ENCODE measurements at regions not wholly inside any gene's neighbourhood (a gene's known extent, or its start where the extent isn't known, plus 50 kb on each side); places are given as distances from the start of the nearest gene placed in this dataset.

DNA sequence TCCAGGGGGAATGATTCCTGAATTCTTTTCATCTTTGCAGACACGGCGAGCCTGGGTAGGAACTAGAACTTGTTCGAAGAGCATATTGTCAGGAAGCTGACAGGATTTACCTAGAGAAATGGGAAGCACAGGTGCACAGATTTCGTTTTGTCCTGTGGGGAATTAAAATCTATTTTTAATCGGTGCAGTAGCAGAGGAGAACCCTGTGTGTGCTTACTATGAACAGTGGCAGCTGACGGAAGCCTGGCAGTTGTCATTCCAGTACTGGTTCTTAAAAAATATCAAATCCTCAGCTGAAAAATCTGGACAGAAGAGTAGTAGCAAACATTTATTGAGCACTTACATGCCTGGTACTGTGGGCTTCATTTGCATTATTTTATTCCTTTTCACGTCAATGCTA lies 609.0 kb downstream of the QKI start:
- H3K4me3 ChIP-seq, result no peak overlapping the region
- no peaks in the 10 kb centered on the region for H3K36me3 ChIP-seq (replicated peaks; ENCODE audit: insufficient read depth, low read depth)
- H3K9me2 ChIP-seq (replicated peaks; ENCODE audit: insufficient read depth), result no peaks in the 10 kb centered on the region
- WGBS (ENCODE audit: low lambda C conversion rate, missing lambda C conversion rate), result 77% methylated on average over 7 of the region's 7 CpGs
- H4K20me1 ChIP-seq (ENCODE audit: insufficient read depth, poor library complexity, severe bottlenecking), result no peaks in the 10 kb centered on the region
- H3K79me2 ChIP-seq, result no peaks in the 10 kb centered on the region
- H3K4me2 ChIP-seq, result no peak overlapping the region
- TF ChIP-seq, protein P1, sequence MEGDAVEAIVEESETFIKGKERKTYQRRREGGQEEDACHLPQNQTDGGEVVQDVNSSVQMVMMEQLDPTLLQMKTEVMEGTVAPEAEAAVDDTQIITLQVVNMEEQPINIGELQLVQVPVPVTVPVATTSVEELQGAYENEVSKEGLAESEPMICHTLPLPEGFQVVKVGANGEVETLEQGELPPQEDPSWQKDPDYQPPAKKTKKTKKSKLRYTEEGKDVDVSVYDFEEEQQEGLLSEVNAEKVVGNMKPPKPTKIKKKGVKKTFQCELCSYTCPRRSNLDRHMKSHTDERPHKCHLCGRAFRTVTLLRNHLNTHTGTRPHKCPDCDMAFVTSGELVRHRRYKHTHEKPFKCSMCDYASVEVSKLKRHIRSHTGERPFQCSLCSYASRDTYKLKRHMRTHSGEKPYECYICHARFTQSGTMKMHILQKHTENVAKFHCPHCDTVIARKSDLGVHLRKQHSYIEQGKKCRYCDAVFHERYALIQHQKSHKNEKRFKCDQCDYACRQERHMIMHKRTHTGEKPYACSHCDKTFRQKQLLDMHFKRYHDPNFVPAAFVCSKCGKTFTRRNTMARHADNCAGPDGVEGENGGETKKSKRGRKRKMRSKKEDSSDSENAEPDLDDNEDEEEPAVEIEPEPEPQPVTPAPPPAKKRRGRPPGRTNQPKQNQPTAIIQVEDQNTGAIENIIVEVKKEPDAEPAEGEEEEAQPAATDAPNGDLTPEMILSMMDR (IDR thresholded peaks at IDR 0.05; ENCODE audit: poor library complexity), result no peak
- H3K4me1 ChIP-seq (ENCODE audit: insufficient read depth), result no peaks in the 10 kb centered on the region
- no peaks in the 10 kb centered on the region for H3K27me3 ChIP-seq
- no peak overlapping the region for H2AFZ ChIP-seq
- DNase-seq (ENCODE audit: low spot score), result no peak
- no peaks in the 10 kb centered on the region for H3K9me3 ChIP-seq (ENCODE audit: low read depth)
- H3K27ac ChIP-seq, result no peak overlapping the region

DNA sequence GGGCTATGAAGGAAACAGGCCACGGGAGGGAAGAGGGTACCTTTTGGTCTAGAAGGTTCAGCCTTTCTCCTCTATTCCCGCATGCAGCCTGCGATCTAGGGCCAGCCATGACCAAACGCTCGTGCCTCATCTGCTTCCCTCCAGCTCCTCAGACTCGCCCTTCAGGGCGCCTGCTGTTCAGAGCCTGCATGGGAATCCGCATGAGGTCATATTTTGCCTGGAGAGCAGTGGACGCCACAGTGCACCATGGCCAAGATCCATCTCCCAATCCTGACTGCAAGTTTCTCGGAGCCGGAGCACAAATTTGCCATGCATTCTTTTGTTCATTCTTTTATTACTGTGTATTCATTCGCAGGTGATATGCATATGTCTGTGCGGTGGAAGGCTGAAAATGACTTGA lies 608.1 kb downstream of the QKI start:
- Histone ChIP-seq H3K9me3 (ENCODE audit: low read depth) (no peaks in the 10 kb centered on the region), H2AFZ (no peak overlapping the region), H3K79me2 (no peaks in the 10 kb centered on the region), H3K4me2 (no peak overlapping the region), H4K20me1 (ENCODE audit: insufficient read depth, poor library complexity, severe bottlenecking) (no peaks in the 10 kb centered on the region), H3K27ac (no peak overlapping the region), H3K36me3 (replicated peaks; ENCODE audit: insufficient read depth, low read depth) (no peaks in the 10 kb centered on the region), H3K27me3 (no peaks in the 10 kb centered on the region), H3K4me1 (ENCODE audit: insufficient read depth) (no peaks in the 10 kb centered on the region), H3K9me2 (replicated peaks; ENCODE audit: insufficient read depth) (no peaks in the 10 kb centered on the region), H3K4me3 (no peak overlapping the region)
- TF ChIP-seq EZH2 (IDR thresholded peaks at IDR 0.05; ENCODE audit: borderline replicate concordance) (no peak), EZH2phosphoT487 (IDR thresholded peaks at IDR 0.05; ENCODE audit: low read depth, severe bottlenecking, unreplicated experiment) (no peak)
- TF ChIP-seq, protein P1 (IDR thresholded peaks at IDR 0.05; ENCODE audit: poor library complexity), result no peak
- WGBS (ENCODE audit: low lambda C conversion rate, missing lambda C conversion rate), result 80% methylated on average over 12 of the region's 13 CpGs
- no peak for DNase-seq (ENCODE audit: low spot score)

DNA sequence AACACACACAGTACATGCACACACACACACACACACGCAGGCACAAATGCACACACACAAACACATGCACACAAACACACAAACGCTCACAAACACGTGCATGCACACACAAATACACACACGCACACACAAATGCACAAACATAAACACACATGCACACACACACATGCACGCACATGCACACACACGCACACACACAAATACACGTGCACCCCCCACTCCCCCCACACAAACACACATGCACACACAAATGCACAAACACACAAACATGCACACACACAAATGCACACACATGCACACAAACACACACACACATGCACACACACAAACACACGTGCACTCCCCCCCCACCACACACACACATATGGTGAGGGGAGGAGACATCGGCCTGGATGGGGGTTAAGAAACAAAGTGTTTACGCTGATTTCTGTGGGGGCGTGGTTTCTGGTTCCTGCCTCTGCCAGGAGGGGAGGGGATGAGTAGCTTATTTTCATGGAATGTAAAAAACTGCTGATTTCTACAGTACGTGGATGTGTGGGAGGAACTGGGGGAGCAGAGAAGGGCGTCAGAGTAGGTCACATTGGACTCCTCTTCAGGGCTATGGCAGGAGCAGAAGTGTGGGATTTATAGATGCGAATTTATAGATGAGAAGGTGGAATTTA lies 607.2 kb downstream of the QKI start:
- no peak overlapping the region for H3K4me3 ChIP-seq
- no peaks in the 10 kb centered on the region for H3K27me3 ChIP-seq
- no peak overlapping the region for H3K4me2 ChIP-seq
- H3K27ac ChIP-seq, result no peak overlapping the region
- H3K79me2 ChIP-seq, result no peaks in the 10 kb centered on the region
- H3K36me3 ChIP-seq (replicated peaks; ENCODE audit: insufficient read depth, low read depth), result no peaks in the 10 kb centered on the region
- 83% methylated on average over 14 of the region's 14 CpGs for WGBS (ENCODE audit: low lambda C conversion rate, missing lambda C conversion rate)
- H4K20me1 ChIP-seq (ENCODE audit: insufficient read depth, poor library complexity, severe bottlenecking), result no peaks in the 10 kb centered on the region
- H3K4me1 ChIP-seq (ENCODE audit: insufficient read depth), result no peaks in the 10 kb centered on the region
- TF ChIP-seq EZH2 (IDR thresholded peaks at IDR 0.05; ENCODE audit: borderline replicate concordance) (no peak), EZH2phosphoT487 (IDR thresholded peaks at IDR 0.05; ENCODE audit: low read depth, severe bottlenecking, unreplicated experiment) (no peak)
- TF ChIP-seq, protein P1 (IDR thresholded peaks at IDR 0.05; ENCODE audit: poor library complexity), result no peak
- H3K9me2 ChIP-seq (replicated peaks; ENCODE audit: insufficient read depth), result no peaks in the 10 kb centered on the region
- DNase-seq (ENCODE audit: low spot score), result no peak
- no peak overlapping the region for H2AFZ ChIP-seq
- H3K9me3 ChIP-seq (ENCODE audit: low read depth), result no peaks in the 10 kb centered on the region

DNA sequence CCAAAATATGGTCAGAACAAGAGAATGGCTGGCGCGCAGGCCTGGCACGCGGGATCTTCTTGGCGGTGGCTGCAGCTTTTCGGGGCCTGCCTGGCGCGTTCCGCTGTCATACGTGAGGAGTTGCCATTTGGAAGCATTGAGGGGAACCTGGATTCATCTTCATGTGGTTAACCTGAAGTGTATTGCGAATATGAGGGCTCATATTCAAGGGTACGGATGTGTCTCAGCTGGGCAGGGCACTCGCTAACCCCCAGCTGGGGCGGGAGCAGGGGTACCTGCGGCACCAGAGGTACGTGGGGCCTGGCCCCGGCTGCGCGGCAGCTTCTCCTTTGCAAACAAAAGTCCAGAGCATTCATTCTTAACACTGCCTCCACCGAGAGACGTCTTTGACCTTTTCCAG lies 605.6 kb downstream of the QKI start:
- WGBS (ENCODE audit: low lambda C conversion rate, missing lambda C conversion rate), result 96% methylated on average over 21 of the region's 21 CpGs

More for the DNA sequence above, 605.6 kb downstream of the QKI start:
- Histone ChIP-seq H3K4me3 (no peak overlapping the region), H4K20me1 (ENCODE audit: insufficient read depth, poor library complexity, severe bottlenecking) (no peaks in the 10 kb centered on the region), H2AFZ (no peak overlapping the region), H3K79me2 (no peaks in the 10 kb centered on the region), H3K4me2 (no peak overlapping the region), H3K9me2 (replicated peaks; ENCODE audit: insufficient read depth) (no peaks in the 10 kb centered on the region), H3K27me3 (no peaks in the 10 kb centered on the region), H3K36me3 (replicated peaks; ENCODE audit: insufficient read depth, low read depth) (no peaks in the 10 kb centered on the region), H3K9me3 (ENCODE audit: low read depth) (no peaks in the 10 kb centered on the region), H3K27ac (no peak overlapping the region), H3K4me1 (ENCODE audit: insufficient read depth) (no peaks in the 10 kb centered on the region)
- TF ChIP-seq EZH2phosphoT487 (IDR thresholded peaks at IDR 0.05; ENCODE audit: low read depth, severe bottlenecking, unreplicated experiment), result no peak
- no peak for TF ChIP-seq EZH2 (IDR thresholded peaks at IDR 0.05; ENCODE audit: borderline replicate concordance)
- TF ChIP-seq, protein P1 (IDR thresholded peaks at IDR 0.05; ENCODE audit: poor library complexity), result no peak
- DNase-seq (ENCODE audit: low spot score), result no peak
